ENCODE measurements at regions not wholly inside any gene's neighbourhood (a gene's known extent, or its start where the extent isn't known, plus 50 kb on each side); places are given as distances from the start of the nearest gene placed in this dataset.

- intact Hi-C loops (cut with DNase I; ENCODE audit: low total_unique reads) (no loop called here), in situ Hi-C loops (cut with MboI; ENCODE audit: low sequenced_read_pairs in 4 of 4) (no loop called here)
- Histone ChIP-seq H3K4me3 (no peak overlapping the region), H3K27ac (no peak overlapping the region), H3K4me1 (peaks cover 0 to 14% of the 10 kb centered on the region in 2 donors), H3K27me3 (no peaks in the 10 kb centered on the region), H3K9me3 (no peaks in the 10 kb centered on the region), H3K36me3 (no peaks in the 10 kb centered on the region)
- ATAC-seq: no peak
- no peak for DNase-seq
- TF ChIP-seq CTCF (IDR thresholded peaks at IDR 0.05 in 4 of 5, conservative IDR thresholded peaks at IDR 0.05 in 1 of 5) (no peak), POLR2A (IDR thresholded peaks at IDR 0.05) (no peak)
Measured at GRCh38 chr5:38720554-38721361, 125.1 kb upstream of the OSMR start.

- intact Hi-C loops (cut with DNase I; ENCODE audit: low total_unique reads): no loop called here
- Histone ChIP-seq H3K4me3 (no peak overlapping the region), H3K36me3 (no peaks in the 10 kb centered on the region), H3K9me3 (no peaks in the 10 kb centered on the region), H3K27me3 (no peaks in the 10 kb centered on the region), H3K4me1 (peaks cover 0 to 14% of the 10 kb centered on the region in 2 donors), H3K27ac (no peak overlapping the region)
- DNase-seq: peak in 1 of 2 donors; percentile 21
- in situ Hi-C loops (cut with MboI; ENCODE audit: low sequenced_read_pairs in 4 of 4): no loop called here
- TF ChIP-seq CTCF (IDR thresholded peaks at IDR 0.05 in 4 of 5, conservative IDR thresholded peaks at IDR 0.05 in 1 of 5) (no peak), POLR2A (IDR thresholded peaks at IDR 0.05) (no peak)
- no peak for ATAC-seq
Measured at GRCh38 chr5:38722918-38723317, 122.9 kb upstream of the OSMR start.

- intact Hi-C loops (cut with DNase I; ENCODE audit: low total_unique reads): no loop called here
- H3K27ac ChIP-seq: no peak overlapping the region
Measured at GRCh38 chr5:38723426-38723825, 122.4 kb upstream of the OSMR start.

GRCh38 chr5:38724301-38725030 is 121.3 kb upstream of the OSMR start:
- in situ Hi-C loops (cut with MboI; ENCODE audit: low sequenced_read_pairs in 4 of 4): no loop called here

More at GRCh38 chr5:38723426-38723825, 122.4 kb upstream of the OSMR start:
- no peak for TF ChIP-seq CTCF (IDR thresholded peaks at IDR 0.05 in 4 of 5, conservative IDR thresholded peaks at IDR 0.05 in 1 of 5)
- TF ChIP-seq POLR2A (IDR thresholded peaks at IDR 0.05): no peak
- no peaks in the 10 kb centered on the region for H3K36me3 ChIP-seq
- DNase-seq: no peak
- H3K4me3 ChIP-seq: no peak overlapping the region
- peaks cover 0 to 14% of the 10 kb centered on the region in 2 donors for H3K4me1 ChIP-seq
- in situ Hi-C loops (cut with MboI; ENCODE audit: low sequenced_read_pairs in 4 of 4): no loop called here
- no peaks in the 10 kb centered on the region for H3K27me3 ChIP-seq
- H3K9me3 ChIP-seq: no peaks in the 10 kb centered on the region
- ATAC-seq: no peak

More at GRCh38 chr5:38724301-38725030, 121.3 kb upstream of the OSMR start:
- Histone ChIP-seq H3K4me1 (peaks cover 0 to 5% of the 10 kb centered on the region in 2 donors), H3K4me3 (no peak overlapping the region), H3K27me3 (no peaks in the 10 kb centered on the region), H3K27ac (no peak overlapping the region), H3K36me3 (no peaks in the 10 kb centered on the region), H3K9me3 (no peaks in the 10 kb centered on the region)
- TF ChIP-seq POLR2A (IDR thresholded peaks at IDR 0.05) (no peak), CTCF (IDR thresholded peaks at IDR 0.05 in 4 of 5, conservative IDR thresholded peaks at IDR 0.05 in 1 of 5) (no peak)
- DNase-seq: no peak
- no peak for ATAC-seq
- intact Hi-C loops (cut with DNase I; ENCODE audit: low total_unique reads): no loop called here
